HCT116 (cell line): ENCODE measurements at regions not wholly inside any gene's neighbourhood (a gene's known extent, or its start where the extent isn't known, plus 50 kb on each side); places are given as distances from the start of the nearest gene placed in this dataset.

Experiments used
- ATAC-seq: fragments of 200-7000 bp; cut with Tn5 transposase; 2 replicates; pipeline ENCODE4 v1.9.1; 2020; ENCODE audit warnings: mild to moderate bottlenecking, moderate library complexity
- BruUV-seq: library from RNA; stranded (reverse); fragments of 400-500 nt; replicated peaks from 2 replicates; lab custom pipeline; 2021; lab: Mats Ljungman, UMichigan
- CTCF ChIA-PET: fragments of 300-600 bp; sonication (Branson Sonifier 250); formaldehyde crosslinking; loops from one replicate; lab custom pipeline; 2021; ENCODE audit warnings: antibody characterized with exemption; lab: Charles Lee
- POLR2A ChIA-PET: fragments of 300-600, 350-600 bp; sonication (Branson Sonifier 250); formaldehyde crosslinking; loops from one replicate; lab custom pipeline; 2021; ENCODE audit warnings: antibody characterized with exemption; lab: Charles Lee
- RAD21 ChIA-PET, 2 experiments: fragments of 300-600 bp; sonication (Branson Sonifier 250); formaldehyde crosslinking; loops; one replicate each; lab custom pipeline; 2023; ENCODE audit warnings: low total read pairs in 2 of 2; ENCODE audit not compliant: uncharacterized antibody in 2 of 2, unreplicated experiment in 2 of 2, low non-redundant PET in 1 of 2; lab: Charles Lee
- DNase-seq: peaks from one replicate; pipeline ENCODE4 v3.0.0-alpha.2; 2010; ENCODE audit warnings: low read depth, low spot score
- H2AFZ ChIP-seq: fragments of 200-600 bp; shearing (Covaris generic), sonication (generic); 2 replicates; pipeline ENCODE4 v1.6.1; 2017; ENCODE audit warnings: low read depth, mixed run types, mixed read lengths, antibody characterized with exemption, low read length; ENCODE audit not compliant: poor library complexity, severe bottlenecking
- H3K27ac ChIP-seq: 2 replicates; pipeline ENCODE4 v1.5.1; 2012; ENCODE audit warnings: low read depth, low read length
- H3K27me3 ChIP-seq: fragments of 200-600 bp; sonication (generic); 2 replicates; pipeline ENCODE4 v1.6.1; 2016; ENCODE audit warnings: mixed run types, low read length, mixed read lengths; ENCODE audit not compliant: insufficient read depth
- H3K36me3 ChIP-seq, 2 experiments: fragments of 200-500 bp in 1 of 2; fragments of 200-600 bp in 1 of 2; sonication (Bioruptor generic) in 1 of 2; sonication (generic) in 1 of 2; 2 replicates each; pipeline versions ENCODE4 v1.5.1 to v1.6.1; 2014 to 2016; ENCODE audit warnings: low read length in 2 of 2, inconsistent platforms in 1 of 2, mixed read lengths in 1 of 2, mixed run types in 1 of 2; ENCODE audit not compliant: insufficient read depth in 2 of 2, control insufficient read depth in 1 of 2
- H3K4me1 ChIP-seq, 2 experiments: fragments of 200-600 bp in 1 of 2; sonication (generic) in 1 of 2; 2 replicates each; pipeline versions ENCODE4 v1.5.1 to v1.6.1; 2012 to 2017; ENCODE audit warnings: low read length in 2 of 2, inconsistent platforms in 1 of 2, mild to moderate bottlenecking in 1 of 2, mixed read lengths in 1 of 2, mixed run types in 1 of 2, moderate library complexity in 1 of 2; ENCODE audit not compliant: insufficient read depth in 2 of 2, control insufficient read depth in 1 of 2
- H3K4me2 ChIP-seq: fragments of 200-600 bp; sonication (generic); 2 replicates; pipeline ENCODE4 v1.6.1; 2017; ENCODE audit warnings: mixed run types, low read length, mixed read lengths
- H3K4me3 ChIP-seq, 2 experiments: fragments of 200-600 bp in 1 of 2; sonication (generic) in 1 of 2; replicated peaks in 1 of 2; 2 replicates each; pipeline ENCODE4 v1.5.1; 2011 to 2016; ENCODE audit warnings: low read length in 2 of 2, control low read depth in 1 of 2, low read depth in 1 of 2, mild to moderate bottlenecking in 1 of 2, mixed read lengths in 1 of 2, mixed run types in 1 of 2
- H3K79me2 ChIP-seq: fragments of 200-600 bp; sonication (generic); 2 replicates; pipeline ENCODE4 v1.6.1; 2017; ENCODE audit warnings: mild to moderate bottlenecking, mixed run types, low read length, moderate library complexity, mixed read lengths; ENCODE audit not compliant: insufficient read depth
- H3K9ac ChIP-seq: fragments of 200-600 bp; sonication (generic); 2 replicates; pipeline ENCODE4 v1.6.1; 2016; ENCODE audit warnings: low read length, mixed read lengths
- H3K9me2 ChIP-seq: fragments of 200-600 bp; sonication (generic), shearing (Covaris generic); 2 replicates; pipeline ENCODE4 v1.6.1; 2017; ENCODE audit warnings: mixed run types, mild to moderate bottlenecking, moderate library complexity; ENCODE audit not compliant: insufficient read depth
- H3K9me3 ChIP-seq, 2 experiments: fragments of 200-500 bp in 1 of 2; fragments of 200-600 bp in 1 of 2; sonication (Bioruptor generic) in 1 of 2; sonication (generic) in 1 of 2; 2 replicates each; pipeline ENCODE4 v1.6.1; 2014 to 2017; ENCODE audit warnings: low read length in 2 of 2, mixed read lengths in 2 of 2, inconsistent platforms in 1 of 2, low read depth in 1 of 2, mild to moderate bottlenecking in 1 of 2, mixed run types in 1 of 2, moderate library complexity in 1 of 2; ENCODE audit not compliant: control insufficient read depth in 1 of 2, insufficient read depth in 1 of 2
- H4K20me1 ChIP-seq: fragments of 200-600 bp; sonication (generic), shearing (Covaris generic); 2 replicates; pipeline ENCODE4 v1.6.1; 2017; ENCODE audit warnings: mixed run types, mild to moderate bottlenecking, moderate library complexity; ENCODE audit not compliant: insufficient read depth
- CBX3 ChIP-seq: IDR thresholded peaks from 2 replicates; pipeline ENCODE4 v1.6.1; 2012; ENCODE audit warnings: low read depth
- CTCF ChIP-seq, 3 experiments: fragments of 200-600 bp in 1 of 3; sonication (generic) in 1 of 3; IDR thresholded peaks in 2 of 3; conservative IDR thresholded peaks in 1 of 3; 2 replicates each; pipeline ENCODE4 v1.5.1; 2012 to 2017; ENCODE audit warnings: low read depth in 2 of 3, low read length in 2 of 3, antibody characterized with exemption in 1 of 3, borderline replicate concordance in 1 of 3, control low read depth in 1 of 3, mild to moderate bottlenecking in 1 of 3, mixed read lengths in 1 of 3, mixed run types in 1 of 3, moderate library complexity in 1 of 3; ENCODE audit not compliant: insufficient read depth in 1 of 3
- EZH2 ChIP-seq: fragments of 200-600 bp; sonication (generic); IDR thresholded peaks from 2 replicates; pipeline ENCODE4 v1.6.1; 2017; ENCODE audit warnings: antibody characterized with exemption, mixed run types
- FOSL1 ChIP-seq: IDR thresholded peaks from 2 replicates; pipeline ENCODE4 v1.6.1; 2012; ENCODE audit warnings: low read depth
- MAX ChIP-seq: IDR thresholded peaks from 2 replicates; pipeline ENCODE4 v1.6.1; 2012
- POLR2A ChIP-seq: IDR thresholded peaks from 2 replicates; pipeline ENCODE4 v1.7.0; 2011; ENCODE audit warnings: borderline replicate concordance; ENCODE audit not compliant: insufficient read depth, insufficient read length; ENCODE audit errors: extremely low read depth
- POLR2AphosphoS5 ChIP-seq: IDR thresholded peaks from 2 replicates; pipeline ENCODE4 v1.6.1; 2011; ENCODE audit warnings: mild to moderate bottlenecking, low read depth, low read length, moderate library complexity
- RAD21 ChIP-seq: IDR thresholded peaks from 2 replicates; pipeline ENCODE4 v1.6.1; 2012; ENCODE audit warnings: low read depth, mild to moderate bottlenecking
- SIN3A ChIP-seq: IDR thresholded peaks from 2 replicates; pipeline ENCODE4 v1.6.1; 2012; ENCODE audit warnings: low read depth
- SRF ChIP-seq: IDR thresholded peaks from 2 replicates; pipeline ENCODE4 v1.6.1; 2012; ENCODE audit warnings: low read depth
- TCF7L2 ChIP-seq: IDR thresholded peaks from 2 replicates; pipeline ENCODE4 v1.7.0; 2011; ENCODE audit warnings: borderline replicate concordance, inconsistent platforms; ENCODE audit not compliant: insufficient read depth, insufficient read length; ENCODE audit errors: extremely low read depth
- ZBTB33 ChIP-seq: IDR thresholded peaks from 2 replicates; pipeline ENCODE4 v1.6.1; 2011; ENCODE audit warnings: mild to moderate bottlenecking, low read length, moderate library complexity; ENCODE audit not compliant: insufficient replicate concordance; ENCODE audit errors: extremely low read depth
- ZFX ChIP-seq: fragments of 450-650 bp; IDR thresholded peaks from 2 replicates; pipeline ENCODE4 v1.6.1; 2017
- ZNF274 ChIP-seq: fragments of 200-500 bp; sonication (Bioruptor generic); IDR thresholded peaks from 2 replicates; pipeline ENCODE4 v1.6.1; 2014; ENCODE audit warnings: mild to moderate bottlenecking, low read depth, low read length, inconsistent platforms
- intact Hi-C: fragments of 100-400 bp; cut with micrococcal nuclease; formaldehyde crosslinking; loops from 2 replicates; pipeline ENCODE4 v1.10.0; 2022

GRCh38 chr9:79469164-79469563 lies 102.6 kb upstream of the TLE4 start:
- Histone ChIP-seq H2AFZ (no peak overlapping the region), H3K9ac (no peak overlapping the region), H3K36me3 (no peaks in the 10 kb centered on the region), H4K20me1 (no peaks in the 10 kb centered on the region), H3K27ac (no peak overlapping the region), H3K79me2 (no peaks in the 10 kb centered on the region), H3K4me3 (no peak overlapping the region), H3K27me3 (no peaks in the 10 kb centered on the region), H3K4me1 (no peaks in the 10 kb centered on the region), H3K4me2 (no peak overlapping the region), H3K9me3 (0 out of 4 replicates have a peak, but pooled peaks cover 0 to 5% of the 10 kb centered on the region in 2 experiments), H3K9me2 (no peaks in the 10 kb centered on the region)
- DNase-seq (no peak), ATAC-seq (no peak)
- ChIA-PET CTCF (no interaction called here), RAD21 (no interaction called here), POLR2A (no interaction called here)
- BruUV-seq: no TSS peak
- TF ChIP-seq SRF: no peak
- TF ChIP-seq EZH2: no peak
- TF ChIP-seq SIN3A: no peak
- TF ChIP-seq POLR2AphosphoS5: no peak
- TF ChIP-seq ZBTB33: no peak
- intact Hi-C loops: no loop called here

GRCh38 chr9:79470954-79471353 lies 100.8 kb upstream of the TLE4 start:
- no peak overlapping the region for H3K4me2 ChIP-seq
- no peaks in the 10 kb centered on the region for H3K27me3 ChIP-seq
- CTCF ChIA-PET: no interaction called here
- no peaks in the 10 kb centered on the region for H4K20me1 ChIP-seq
- BruUV-seq: no TSS peak
- H3K27ac ChIP-seq: no peak overlapping the region
- intact Hi-C loops: no loop called here
- H3K79me2 ChIP-seq: no peaks in the 10 kb centered on the region
- no peak overlapping the region for H2AFZ ChIP-seq
- H3K36me3 ChIP-seq: no peaks in the 10 kb centered on the region
- RAD21 ChIA-PET: no interaction called here
- H3K9ac ChIP-seq: no peak overlapping the region
- H3K9me2 ChIP-seq: no peaks in the 10 kb centered on the region
- 0 out of 4 replicates have a peak, but pooled peaks cover 0 to 5% of the 10 kb centered on the region in 2 experiments for H3K9me3 ChIP-seq
- ATAC-seq: no peak
- no peak for DNase-seq
- TF ChIP-seq CTCF (IDR thresholded peaks at IDR 0.05 in 2 of 3, conservative IDR thresholded peaks at IDR 0.05 in 1 of 3; ENCODE audit: borderline replicate concordance in 1 of 3, insufficient read depth in 1 of 3, low read depth in 2 of 3, low read length in 2 of 3) (no peak), EZH2 (no peak), SRF (no peak), ZFX (no peak), RAD21 (no peak), POLR2A (no peak), SIN3A (no peak), FOSL1 (no peak), ZNF274 (no peak), CBX3 (no peak), MAX (no peak), TCF7L2 (no peak)
- H3K4me3 ChIP-seq: no peak overlapping the region
- POLR2A ChIA-PET: no interaction called here
- H3K4me1 ChIP-seq: no peaks in the 10 kb centered on the region
